ENCODE measurements at regions not wholly inside any gene's neighbourhood (a gene's known extent, or its start where the extent isn't known, plus 50 kb on each side); places are given as distances from the start of the nearest gene placed in this dataset.

- DNase-seq (ENCODE audit: low read depth), result no peak
Measured at GRCh38 chr9:109912726-109913460, 132.9 kb downstream of the PALM2AKAP2 start.

DNA sequence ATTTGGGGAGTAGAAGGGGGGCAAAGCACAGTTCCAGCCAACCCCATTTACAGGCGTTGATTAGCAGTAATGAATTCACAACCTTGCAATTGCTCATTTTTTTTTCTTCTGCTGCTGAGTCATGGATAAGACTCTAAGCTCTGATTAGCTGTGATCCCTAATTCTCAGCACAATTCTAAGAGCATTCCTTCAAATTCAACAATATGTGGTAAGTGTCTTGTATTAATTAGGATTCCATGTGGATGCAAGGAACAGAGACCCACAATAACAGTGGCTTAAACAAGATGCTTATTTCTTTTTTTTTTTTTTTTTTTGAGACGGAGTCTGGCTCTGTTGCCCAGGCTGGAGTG is 133.4 kb downstream of the PALM2AKAP2 start:
- DNase-seq (ENCODE audit: low read depth), result no peak

GRCh38 chr9:109914280-109915027 is 134.5 kb downstream of the PALM2AKAP2 start:
- DNase-seq (ENCODE audit: low read depth), result peak; percentile 59

GRCh38 chr9:109916316-109916715 is 136.3 kb downstream of the PALM2AKAP2 start:
- no peak for DNase-seq (ENCODE audit: low read depth)

DNA sequence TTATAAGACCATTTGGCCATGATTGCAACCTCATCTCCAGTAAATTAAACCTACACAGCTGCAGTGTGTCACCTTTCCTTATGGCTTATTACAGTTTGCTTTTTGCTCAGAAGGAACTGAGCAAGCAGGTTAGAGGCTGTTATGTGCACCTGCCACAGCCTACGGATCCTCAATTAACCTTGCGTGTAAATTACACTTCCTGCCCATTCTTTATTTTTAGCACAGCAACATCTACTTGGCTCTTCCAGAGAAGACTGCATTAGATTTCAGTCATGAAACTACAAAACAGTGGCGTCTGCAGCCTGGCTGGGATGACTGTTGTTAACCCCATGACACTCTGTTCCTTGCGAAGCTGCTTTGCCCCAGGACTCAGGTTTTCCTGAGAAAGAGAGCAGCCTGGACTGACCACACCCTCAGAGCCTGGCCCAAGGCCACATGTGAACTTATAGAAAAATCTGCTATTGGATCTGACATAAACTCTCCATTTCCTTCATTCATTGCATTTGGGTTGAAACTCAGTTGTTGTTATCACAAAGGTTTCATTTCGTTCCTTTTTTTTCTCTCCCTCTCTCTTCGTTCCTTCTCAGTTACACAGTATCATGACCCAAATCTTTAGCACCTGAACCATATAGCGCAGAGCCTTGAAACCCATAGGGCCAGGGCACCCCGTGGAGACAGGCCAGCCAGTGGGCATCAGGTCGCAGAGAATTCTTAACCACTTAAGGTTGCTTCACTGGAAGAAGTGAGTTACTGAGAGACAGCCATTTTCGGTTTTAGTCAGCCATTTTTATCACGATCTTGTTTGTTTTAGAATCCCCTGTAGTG is 138.6 kb downstream of the PALM2AKAP2 start:
- no peak for DNase-seq (ENCODE audit: low read depth)

DNA sequence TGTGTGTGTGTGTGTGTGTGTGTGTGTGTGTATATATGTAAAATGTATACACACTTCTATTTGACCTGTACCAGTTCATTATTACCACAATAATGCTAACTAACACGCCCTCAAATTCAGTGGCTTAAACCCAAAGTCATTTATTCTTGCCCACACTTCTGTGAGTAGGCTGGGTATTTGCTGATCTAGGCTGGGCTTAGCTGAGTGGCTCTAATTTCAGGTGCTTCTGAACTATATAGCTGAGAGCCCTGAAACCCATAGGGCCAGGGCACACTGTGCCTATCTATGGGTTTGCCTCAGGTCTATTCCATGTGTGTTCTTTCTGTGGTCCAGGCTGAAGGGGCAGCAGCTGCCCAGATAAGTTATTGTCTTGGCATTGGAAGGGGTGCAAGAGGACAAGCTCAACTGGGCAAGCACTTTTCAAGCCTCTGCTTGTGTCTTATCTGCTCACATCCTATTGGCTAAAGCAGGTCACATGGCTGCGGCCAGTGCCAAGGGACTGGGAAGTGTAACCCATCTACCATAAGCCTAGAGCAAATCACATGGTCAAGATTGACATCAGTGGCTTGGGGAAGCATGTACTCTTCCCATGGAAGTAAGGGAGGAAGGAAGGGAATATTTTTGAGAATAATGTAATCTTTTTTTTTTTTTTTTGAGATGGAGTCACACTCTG is 139.9 kb downstream of the PALM2AKAP2 start:
- DNase-seq (ENCODE audit: low read depth), result no peak

DNA sequence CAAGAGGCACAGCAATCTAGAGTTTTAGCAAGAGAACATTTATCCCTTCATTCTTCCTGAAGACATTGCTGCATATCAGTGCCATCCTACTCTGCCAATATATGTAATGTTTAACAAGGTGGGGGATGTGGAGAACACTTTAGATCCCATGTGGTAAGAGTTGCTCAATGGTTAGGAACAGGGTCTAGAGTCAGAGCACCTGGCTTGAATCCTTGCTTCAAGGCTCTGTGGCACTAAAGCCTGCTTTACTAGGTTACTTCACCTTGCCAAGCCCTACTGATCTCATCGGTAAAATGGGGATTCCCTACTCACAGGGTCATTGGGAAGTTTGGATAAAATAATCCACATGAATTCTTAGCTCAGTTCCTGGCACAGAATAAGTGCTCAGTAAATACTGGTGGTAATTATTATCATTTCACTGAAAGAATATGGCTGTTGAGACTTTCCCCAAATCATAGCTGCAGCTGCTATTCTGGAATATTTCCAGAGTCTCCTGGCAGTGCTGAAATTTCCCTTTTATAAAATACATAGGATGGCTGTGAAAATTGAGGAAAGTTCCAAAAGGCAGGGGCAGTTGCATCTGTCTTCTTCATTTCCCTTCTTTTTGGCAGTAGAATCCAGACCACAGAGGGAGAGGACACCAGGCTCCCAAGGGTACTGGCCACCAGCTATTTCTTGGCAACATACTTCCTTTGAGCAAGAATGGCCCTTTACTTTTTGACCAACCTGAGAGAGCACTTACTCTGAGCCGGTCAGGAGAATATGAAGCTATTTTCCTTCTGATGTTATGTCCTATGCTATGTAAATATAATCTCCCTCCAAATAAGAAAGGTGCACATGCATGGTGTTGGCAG is 142.8 kb downstream of the PALM2AKAP2 start:
- DNase-seq (ENCODE audit: low read depth), result peak; percentile 38

GRCh38 chr9:109923471-109923760 is 143.4 kb downstream of the PALM2AKAP2 start:
- DNase-seq (ENCODE audit: low read depth), result no peak

DNA sequence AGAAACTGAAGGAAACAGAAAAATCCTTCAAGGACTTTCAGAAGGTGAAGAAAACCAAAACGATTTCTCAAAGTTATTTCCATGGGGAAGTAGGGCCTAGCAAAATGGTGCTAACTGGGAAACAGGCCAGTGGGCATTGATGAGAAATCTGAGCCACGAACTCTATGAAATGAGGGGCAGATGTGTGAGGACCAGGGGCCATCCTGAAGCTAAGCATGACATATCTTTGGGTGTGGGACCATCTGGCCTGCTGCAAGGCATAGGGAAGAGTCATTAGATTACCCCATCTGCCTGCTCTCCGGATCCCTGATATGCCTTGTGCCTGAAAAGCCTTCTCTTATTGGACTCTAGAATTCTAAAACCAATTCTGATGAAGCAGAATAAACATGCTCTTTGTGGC is 143.8 kb downstream of the PALM2AKAP2 start:
- no peak for DNase-seq (ENCODE audit: low read depth)

DNA sequence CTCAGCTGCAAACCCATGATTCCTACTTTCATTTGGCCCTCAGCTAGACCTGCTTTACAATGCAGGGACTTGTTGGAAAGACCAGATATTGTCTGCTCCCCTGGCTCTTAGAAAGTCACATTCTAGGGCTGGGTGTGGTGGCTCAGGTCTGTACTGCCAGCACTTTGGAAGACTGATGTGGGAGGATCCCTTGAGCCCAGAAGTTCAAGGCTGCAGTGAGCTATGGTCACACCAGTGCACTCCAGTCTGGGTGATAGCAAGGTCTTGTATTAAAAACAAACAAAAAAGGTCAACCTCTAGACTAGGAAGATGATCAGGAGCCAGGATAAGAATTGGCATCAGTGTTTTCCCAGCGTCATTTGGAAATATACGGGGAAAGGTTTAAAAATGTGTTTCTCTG is 145.8 kb downstream of the PALM2AKAP2 start:
- DNase-seq (ENCODE audit: low read depth), result no peak

DNA sequence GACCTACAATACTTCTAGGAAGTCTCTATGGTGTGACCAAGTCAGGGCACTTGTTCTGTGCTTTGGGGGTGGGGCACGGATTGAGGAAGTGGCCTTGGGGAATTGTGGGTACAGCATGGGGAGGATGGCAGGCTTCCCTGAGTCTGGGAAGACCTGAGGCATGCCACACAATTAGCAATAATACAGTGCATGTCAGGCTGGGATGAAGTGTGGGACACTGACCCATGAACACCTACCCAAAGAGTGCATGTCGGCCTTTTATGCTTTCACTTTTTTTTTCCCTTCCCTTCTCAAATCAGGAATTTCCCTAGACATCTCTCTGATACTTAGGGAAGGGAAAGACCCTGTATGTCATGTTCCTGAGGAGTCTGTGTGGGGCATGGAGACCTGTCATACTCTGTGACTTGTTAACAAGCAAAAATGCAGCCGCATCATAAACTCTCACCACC is 146.4 kb downstream of the PALM2AKAP2 start:
- DNase-seq (ENCODE audit: low read depth), result no peak

GRCh38 chr9:109931623-109932022 is 151.6 kb downstream of the PALM2AKAP2 start:
- no peak for DNase-seq (ENCODE audit: low read depth)

GRCh38 chr9:109934136-109934856 is 154.3 kb downstream of the PALM2AKAP2 start:
- no peak for DNase-seq (ENCODE audit: low read depth)

GRCh38 chr9:109934857-109935215 is 154.8 kb downstream of the PALM2AKAP2 start:
- DNase-seq (ENCODE audit: low read depth), result no peak

- no peak for DNase-seq (ENCODE audit: low read depth)
Measured at GRCh38 chr9:109935406-109936087, 155.5 kb downstream of the PALM2AKAP2 start.

GRCh38 chr9:109937861-109938453 is 158.0 kb downstream of the PALM2AKAP2 start:
- DNase-seq (ENCODE audit: low read depth), result no peak

DNA sequence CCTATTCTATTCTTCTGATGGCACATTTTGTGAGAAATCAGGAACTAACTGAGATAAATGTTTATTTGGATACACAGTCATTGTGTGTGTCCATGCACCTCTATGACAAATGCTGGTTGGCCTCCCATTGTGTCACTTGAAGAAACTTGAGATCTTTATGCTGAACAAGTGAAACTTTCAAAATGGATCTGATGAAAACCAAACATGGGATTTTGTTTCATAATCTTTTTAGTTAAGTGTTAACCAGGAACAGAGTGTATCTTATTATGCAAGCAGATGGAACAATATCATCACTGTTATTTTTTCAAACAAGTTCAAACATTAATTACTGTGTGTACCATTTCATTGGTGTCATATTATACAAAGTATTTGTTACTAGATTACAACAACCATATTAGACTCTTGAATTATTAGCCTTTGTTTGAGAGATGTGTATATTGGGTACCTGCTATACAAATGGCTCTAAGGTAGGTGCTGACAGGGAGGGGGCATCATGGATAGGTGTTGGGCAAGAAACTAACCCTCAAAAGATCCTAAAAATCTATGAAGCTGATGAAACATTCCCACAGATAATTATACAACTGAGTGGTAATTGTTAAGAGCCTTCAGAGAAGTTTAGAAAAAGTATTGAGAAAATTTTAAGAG is 159.8 kb downstream of the PALM2AKAP2 start:
- no peak for DNase-seq (ENCODE audit: low read depth)

GRCh38 chr9:109940561-109940960 is 160.6 kb downstream of the PALM2AKAP2 start:
- DNase-seq (ENCODE audit: low read depth), result peak; percentile 16

DNA sequence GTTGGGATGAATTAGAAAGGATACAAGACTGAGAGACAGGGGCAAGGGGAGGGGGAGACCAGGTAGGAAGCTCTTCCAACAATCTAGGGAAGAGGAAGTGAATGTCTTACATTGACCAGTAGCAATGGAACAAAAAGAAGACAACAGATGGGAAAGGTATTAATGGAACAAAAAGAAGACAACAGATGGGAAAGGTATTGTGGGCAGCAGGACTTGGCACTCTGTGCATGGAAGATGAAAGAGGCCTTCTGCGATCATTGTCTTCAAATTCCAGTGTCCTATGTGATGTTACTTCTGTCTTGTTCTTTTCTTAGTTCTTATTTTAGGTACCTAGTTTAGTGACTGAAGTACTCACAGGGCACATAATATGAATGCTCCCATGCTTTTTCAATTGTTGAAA is 161.8 kb downstream of the PALM2AKAP2 start:
- no peak for DNase-seq (ENCODE audit: low read depth)
